IMR-90 (cell line): ENCODE measurements at regions not wholly inside any gene's neighbourhood (a gene's known extent, or its start where the extent isn't known, plus 50 kb on each side); places are given as distances from the start of the nearest gene placed in this dataset.

ENCODE experiments used
- ATAC-seq: fragments of 200-7000 bp; cut with Tn5 transposase; 2 replicates; pipeline ENCODE4 v1.9.1; 2020; ENCODE audit warnings: low read depth, mild to moderate bottlenecking, moderate library complexity
- BruUV-seq: library from RNA; stranded (reverse); fragments of 400-500 nt; replicated peaks from 2 replicates; lab custom pipeline; 2021; lab: Mats Ljungman, UMichigan
- CTCF ChIA-PET: fragments of 300-600 bp; formaldehyde crosslinking; extraction: SDS; loops from one replicate; lab custom pipeline; 2021; ENCODE audit warnings: antibody characterized with exemption; lab: Yijun Ruan, JAX
- POLR2A ChIA-PET: fragments of 300-600 bp; sonication (Branson Sonifier 250); formaldehyde crosslinking; loops from one replicate; lab custom pipeline; 2022; ENCODE audit warnings: antibody characterized with exemption; ENCODE audit not compliant: unreplicated experiment; lab: Charles Lee
- DNase-seq: peaks from one replicate; pipeline ENCODE4 v3.0.0; 2013
- H2AFZ ChIP-seq: replicated peaks from 2 replicates; pipeline ENCODE3; 2013; ENCODE audit warnings: low read length, mild to moderate bottlenecking; ENCODE audit not compliant: poor library complexity
- H2AK5ac ChIP-seq: 2 replicates; pipeline ENCODE4 v1.6.1; 2013; ENCODE audit warnings: low read depth, low read length, inconsistent platforms
- H2AK9ac ChIP-seq: replicated peaks from 2 replicates; pipeline ENCODE3; 2013; ENCODE audit warnings: mild to moderate bottlenecking, low read depth, low read length, moderate library complexity; ENCODE audit not compliant: poor library complexity
- H2BK120ac ChIP-seq: 2 replicates; pipeline ENCODE4 v1.6.1; 2013; ENCODE audit warnings: low read depth, low read length, inconsistent platforms
- H2BK15ac ChIP-seq: 3 replicates; pipeline ENCODE4 v1.6.1; 2013; ENCODE audit warnings: low read depth, low read length, inconsistent platforms
- H2BK20ac ChIP-seq: 2 replicates; pipeline ENCODE4 v1.6.1; 2013; ENCODE audit warnings: low read depth, mild to moderate bottlenecking, inconsistent platforms, low read length, moderate library complexity
- H2BK5ac ChIP-seq: 2 replicates; pipeline ENCODE4 v1.6.1; 2013; ENCODE audit warnings: mild to moderate bottlenecking, low read depth, low read length, inconsistent platforms; ENCODE audit not compliant: poor library complexity, severe bottlenecking
- H3K14ac ChIP-seq: replicated peaks from 2 replicates; pipeline ENCODE4 v1.6.1; 2013; ENCODE audit warnings: low read depth, low read length, inconsistent platforms
- H3K18ac ChIP-seq: 2 replicates; pipeline ENCODE4 v1.6.1; 2013; ENCODE audit warnings: low read depth, low read length, control low read depth
- H3K23ac ChIP-seq: 2 replicates; pipeline ENCODE4 v1.6.1; 2013; ENCODE audit warnings: low read depth, low read length, inconsistent platforms
- H3K27ac ChIP-seq: 2 replicates; pipeline ENCODE4 v1.5.1; 2013; ENCODE audit warnings: mild to moderate bottlenecking, control low read depth, low read length; ENCODE audit not compliant: insufficient read depth
- H3K27me3 ChIP-seq: 2 replicates; pipeline ENCODE4 v1.6.1; 2013; ENCODE audit warnings: low read length; ENCODE audit not compliant: control insufficient read depth, insufficient read depth
- H3K36me3 ChIP-seq: 2 replicates; pipeline ENCODE4 v1.6.1; 2013; ENCODE audit warnings: low read length, mixed read lengths; ENCODE audit not compliant: control insufficient read depth, insufficient read depth
- H3K4ac ChIP-seq: 2 replicates; pipeline ENCODE4 v1.6.1; 2013; ENCODE audit warnings: low read depth, low read length, inconsistent platforms
- H3K4me1 ChIP-seq: 2 replicates; pipeline ENCODE4 v1.6.1; 2013; ENCODE audit warnings: low read length, mixed read lengths; ENCODE audit not compliant: control insufficient read depth, insufficient read depth
- H3K4me2 ChIP-seq: 2 replicates; pipeline ENCODE4 v1.6.1; 2013; ENCODE audit warnings: low read depth, mild to moderate bottlenecking, control low read depth, low read length, moderate library complexity
- H3K4me3 ChIP-seq: 2 replicates; pipeline ENCODE4 v1.5.1; 2013; ENCODE audit warnings: low read depth, mild to moderate bottlenecking, control low read depth, low read length, moderate library complexity; ENCODE audit not compliant: insufficient read depth
- H3K56ac ChIP-seq: 2 replicates; pipeline ENCODE4 v1.6.1; 2013; ENCODE audit warnings: low read length, inconsistent platforms; ENCODE audit not compliant: insufficient read depth; ENCODE audit errors: extremely low read depth
- H3K79me1 ChIP-seq, 2 experiments: 2 replicates each; pipeline ENCODE4 v1.6.1; 2013; ENCODE audit warnings: low read length in 2 of 2, inconsistent platforms in 1 of 2, low read depth in 1 of 2
- H3K9ac ChIP-seq: 2 replicates; pipeline ENCODE4 v1.6.1; 2013; ENCODE audit warnings: low read depth, low read length, control low read depth
- H3K9me1 ChIP-seq: 2 replicates; pipeline ENCODE4 v1.6.1; 2013; ENCODE audit warnings: low read length, inconsistent platforms; ENCODE audit not compliant: insufficient read depth
- H3K9me3 ChIP-seq: 2 replicates; pipeline ENCODE4 v1.6.1; 2013; ENCODE audit warnings: low read length; ENCODE audit not compliant: control insufficient read depth, insufficient read depth
- H4K20me1 ChIP-seq: 2 replicates; pipeline ENCODE4 v1.6.1; 2013; ENCODE audit warnings: low read length, inconsistent platforms; ENCODE audit not compliant: insufficient read depth
- H4K5ac ChIP-seq: 2 replicates; pipeline ENCODE4 v1.6.1; 2013; ENCODE audit warnings: mild to moderate bottlenecking, low read depth, low read length, control low read depth
- H4K8ac ChIP-seq, 2 experiments: 2 replicates each; pipeline ENCODE4 v1.6.1; 2013; ENCODE audit warnings: low read depth in 2 of 2, low read length in 2 of 2, control low read depth in 1 of 2, inconsistent platforms in 1 of 2
- H4K91ac ChIP-seq: 2 replicates; pipeline ENCODE4 v1.6.1; 2013; ENCODE audit warnings: low read depth, low read length, inconsistent platforms; ENCODE audit not compliant: insufficient read depth
- BHLHE40 ChIP-seq: fragments of 150-350 bp; IDR thresholded peaks from 2 replicates; pipeline ENCODE4 v1.6.1; 2016; ENCODE audit warnings: mild to moderate bottlenecking, low read depth, low read length
- WGBS, 2 experiments: methylation state at CpG; one replicate each; pipeline versions ENCODE4 v1.1.5 to v1.1.7; 2013; ENCODE audit warnings: missing lambda C conversion rate in 2 of 2; ENCODE audit not compliant: insufficient read length in 1 of 2; ENCODE audit errors: extremely low coverage in 2 of 2; 5-methylcytosine and 5-hydroxymethylcytosine counted together
- dilution Hi-C: fragments of 300-500 bp; cut with HindIII; formaldehyde crosslinking; loops from one replicate; pipeline ENCODE4 v1.14.3; 2018; ENCODE audit warnings: low sequenced_read_pairs; ENCODE audit not compliant: unreplicated experiment
- in situ Hi-C: fragments of 300-500 bp; cut with MboI; formaldehyde crosslinking; loops from 3 replicates; pipeline ENCODE4 v1.14.3; 2019; ENCODE audit warnings: low sequenced_read_pairs, inconsistent platforms, mixed read lengths
- intact Hi-C: fragments of 100-400 bp; cut with micrococcal nuclease; formaldehyde crosslinking; loops from 2 replicates; pipeline ENCODE4 v1.10.0; 2022

DNA sequence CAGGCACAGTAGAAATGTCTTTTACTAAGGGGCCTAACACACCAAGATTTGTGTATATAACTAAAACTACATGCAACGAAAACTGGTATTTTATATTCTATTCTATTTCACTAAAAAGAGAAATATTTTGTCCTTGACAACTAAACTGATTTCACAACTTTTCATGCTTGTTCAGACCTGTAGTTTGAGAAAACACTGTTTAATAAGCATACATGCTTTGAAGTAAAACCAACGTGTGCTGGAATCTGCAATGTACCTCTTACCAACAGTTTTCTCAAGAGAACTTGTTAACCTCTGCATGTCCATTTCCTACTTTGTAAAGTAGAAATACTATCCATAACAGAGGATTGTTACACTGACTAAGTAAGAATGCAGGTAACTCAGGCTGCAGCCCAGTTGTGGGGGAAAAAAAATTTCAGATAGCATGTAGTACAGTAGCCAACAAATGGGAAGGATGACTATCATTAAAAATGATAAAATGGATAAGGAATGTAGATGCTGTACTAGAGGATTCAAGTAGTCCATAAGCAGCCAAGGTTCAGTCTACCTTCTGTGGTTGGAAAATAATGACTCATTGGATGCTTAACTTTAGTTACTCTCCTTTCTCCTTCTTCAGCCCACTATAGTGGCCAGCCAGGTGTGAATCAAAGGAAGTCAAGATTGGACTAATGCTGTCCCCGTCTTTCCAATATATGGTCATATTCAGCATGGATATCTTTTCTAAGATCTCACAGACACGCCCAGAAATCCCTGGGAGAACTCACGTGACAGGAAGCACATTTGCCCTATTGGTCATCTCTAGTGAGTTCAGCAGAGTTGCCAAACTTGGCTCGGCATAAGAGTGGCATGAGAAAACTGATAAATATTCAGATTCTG lies 65.2 kb downstream of the HFE start:
- Histone ChIP-seq H4K5ac (no peak overlapping the region), H2AK9ac (no peak overlapping the region), H2BK120ac (no peak overlapping the region), H3K9me1 (no peaks in the 10 kb centered on the region; the same call in 1 of the 2 replicates), H2BK15ac (no peak overlapping the region), H3K27me3 (no peaks in the 10 kb centered on the region), H3K56ac (no peak overlapping the region), H3K23ac (no peak overlapping the region), H2BK20ac (no peak overlapping the region), H3K4me3 (no peak overlapping the region), H3K14ac (no peak overlapping the region), H3K18ac (no peak overlapping the region), H3K4ac (no peak overlapping the region), H3K4me2 (no peak overlapping the region), H4K91ac (no peak overlapping the region), H3K79me1 (no peaks in the 10 kb centered on the region), H2AK5ac (no peak overlapping the region), H2AFZ (no peak overlapping the region), H2BK5ac (no peak overlapping the region), H3K9me3 (no peaks in the 10 kb centered on the region), H3K27ac (no peak overlapping the region), H3K4me1 (0 out of 2 replicates have a peak, but pooled peaks cover 1% of the 10 kb centered on the region), H3K9ac (no peak overlapping the region), H4K8ac (no peak overlapping the region), H3K36me3 (no peaks in the 10 kb centered on the region), H4K20me1 (peaks cover 7% of the 10 kb centered on the region; the same call in 1 of the 2 replicates)
- no peak for TF ChIP-seq BHLHE40
- dilution Hi-C loops (no loop called here), intact Hi-C loops (no loop called here), in situ Hi-C loops (no loop called here)
- ChIA-PET POLR2A (no interaction called here), CTCF (no interaction called here)
- DNase-seq (no peak), ATAC-seq (no peak)
- 72% methylated on average over 2 of the region's 6 CpGs; no CpG with 5 or more reads in 1 of the 2 experiments for WGBS, 2 experiments
- BruUV-seq = no TSS peak
